Epithelial cell of prostate (primary cell): ENCODE measurements at regions not wholly inside any gene's neighbourhood (a gene's known extent, or its start where the extent isn't known, plus 50 kb on each side); places are given as distances from the start of the nearest gene placed in this dataset.
"Not testable (repeated sequence)": the region's sequence is repeated elsewhere in the genome, so short reads cannot be mapped to it uniquely, and the experiment has no call there.

Source experiments
- DNase-seq: peaks from one replicate; pipeline ENCODE4 v3.0.0-alpha.2; 2011; ENCODE audit warnings: low read depth, low spot score
- H3K27ac ChIP-seq: fragments of 450-650 bp; 2 replicates; pipeline ENCODE4 v1.5.1; 2017; ENCODE audit warnings: mild to moderate bottlenecking

- H3K27ac ChIP-seq = no peak overlapping the region
- no peak for DNase-seq
Observed at GRCh38 chr9:6160579-6160978, 55.0 kb upstream of the IL33 start.

- peak overlapping the region; percentile 48 for H3K27ac ChIP-seq
- peak; percentile 71 for DNase-seq
Observed at GRCh38 chr9:6153425-6153824, 62.2 kb upstream of the IL33 start.

- no peak for DNase-seq
- peak overlapping the region; percentile 48 for H3K27ac ChIP-seq
Observed at GRCh38 chr9:6152788-6153187, 62.8 kb upstream of the IL33 start.

GRCh38 chr9:6150483-6150882 is 65.1 kb upstream of the IL33 start:
- H3K27ac ChIP-seq = no peak overlapping the region
- DNase-seq = no peak

- H3K27ac ChIP-seq = no peak overlapping the region
Observed at GRCh38 chr9:6149315-6149714, 66.3 kb upstream of the IL33 start.

GRCh38 chr9:6147846-6148245 is 67.8 kb upstream of the IL33 start:
- no peak for DNase-seq

More at GRCh38 chr9:6149315-6149714, 66.3 kb upstream of the IL33 start:
- DNase-seq = no peak

GRCh38 chr9:6144947-6145346 is 70.7 kb upstream of the IL33 start:
- no peak overlapping the region for H3K27ac ChIP-seq
- DNase-seq = no peak

More at GRCh38 chr9:6147846-6148245, 67.8 kb upstream of the IL33 start:
- no peak overlapping the region for H3K27ac ChIP-seq

GRCh38 chr9:6142799-6143454 is 72.7 kb upstream of the IL33 start:
- no peak for DNase-seq
- H3K27ac ChIP-seq = no peak overlapping the region

- DNase-seq = not testable (repeated sequence)
Observed at GRCh38 chr9:6135780-6136179, 79.8 kb upstream of the IL33 start.

GRCh38 chr9:6134661-6135180 is 80.9 kb upstream of the IL33 start:
- peak overlapping the region; percentile 69 for H3K27ac ChIP-seq
- no peak for DNase-seq

More at GRCh38 chr9:6135780-6136179, 79.8 kb upstream of the IL33 start:
- not testable (repeated sequence) for H3K27ac ChIP-seq

GRCh38 chr9:6133346-6134063 is 82.1 kb upstream of the IL33 start:
- peak; percentile 91 for DNase-seq
- peak overlapping the region; percentile 69 for H3K27ac ChIP-seq

- H3K27ac ChIP-seq = no peak overlapping the region
- no peak for DNase-seq
Observed at GRCh38 chr9:6132650-6133049, 83.0 kb upstream of the IL33 start.

- DNase-seq = no peak
- no peak overlapping the region for H3K27ac ChIP-seq
Observed at GRCh38 chr9:6128030-6128429, 87.6 kb upstream of the IL33 start.

- no peak overlapping the region for H3K27ac ChIP-seq
- DNase-seq = no peak
Observed at GRCh38 chr9:6126377-6126776, 89.2 kb upstream of the IL33 start.

- no peak for DNase-seq
- no peak overlapping the region for H3K27ac ChIP-seq
Observed at GRCh38 chr9:6123416-6123815, 92.2 kb upstream of the IL33 start.

- no peak for DNase-seq
- no peak overlapping the region for H3K27ac ChIP-seq
Observed at GRCh38 chr9:6121707-6122106, 93.9 kb upstream of the IL33 start.

- H3K27ac ChIP-seq = no peak overlapping the region
- DNase-seq = no peak
Observed at GRCh38 chr9:6114424-6114823, 99.0 kb upstream of the RANBP6 start.

GRCh38 chr9:6113819-6114218 is 98.4 kb upstream of the RANBP6 start:
- DNase-seq = no peak
- no peak overlapping the region for H3K27ac ChIP-seq

- no peak overlapping the region for H3K27ac ChIP-seq
- no peak for DNase-seq
Observed at GRCh38 chr9:6113312-6113711, 97.9 kb upstream of the RANBP6 start.

GRCh38 chr9:6109986-6110385 is 94.6 kb upstream of the RANBP6 start:
- DNase-seq = no peak
- H3K27ac ChIP-seq = no peak overlapping the region

GRCh38 chr9:6109571-6109970 is 94.1 kb upstream of the RANBP6 start:
- no peak for DNase-seq
- no peak overlapping the region for H3K27ac ChIP-seq
